Mononuclear cell (primary cell): ENCODE measurements at regions not wholly inside any gene's neighbourhood (a gene's known extent, or its start where the extent isn't known, plus 50 kb on each side); places are given as distances from the start of the nearest gene placed in this dataset.
"Not testable (repeated sequence)": the region's sequence is repeated elsewhere in the genome, so short reads cannot be mapped to it uniquely, and the experiment has no call there.

ENCODE experiments used
- H3K27me3 ChIP-seq: 2 replicates; pipeline ENCODE4 v1.6.0; 2011; ENCODE audit warnings: low read length, control low read depth; ENCODE audit not compliant: insufficient read depth
- H3K4me1 ChIP-seq: 2 replicates; pipeline ENCODE4 v1.5.1; 2011; ENCODE audit warnings: mild to moderate bottlenecking, low read length, control low read depth; ENCODE audit not compliant: insufficient read depth
- H3K4me3 ChIP-seq: 2 replicates; pipeline ENCODE4 v1.5.1; 2011; ENCODE audit warnings: mild to moderate bottlenecking, low read length, moderate library complexity
- H3K9me3 ChIP-seq: 2 replicates; pipeline ENCODE4 v1.5.1; 2011; ENCODE audit warnings: low read depth, mild to moderate bottlenecking, control low read depth, low read length

- H3K4me1 ChIP-seq: no peaks in the 10 kb centered on the region
- no peak overlapping the region for H3K4me3 ChIP-seq
- no peaks in the 10 kb centered on the region for H3K27me3 ChIP-seq
- H3K9me3 ChIP-seq: no peaks in the 10 kb centered on the region
These were observed 76.0 kb downstream of the GADD45G start for GRCh38 chr9:89680547-89681467.

DNA sequence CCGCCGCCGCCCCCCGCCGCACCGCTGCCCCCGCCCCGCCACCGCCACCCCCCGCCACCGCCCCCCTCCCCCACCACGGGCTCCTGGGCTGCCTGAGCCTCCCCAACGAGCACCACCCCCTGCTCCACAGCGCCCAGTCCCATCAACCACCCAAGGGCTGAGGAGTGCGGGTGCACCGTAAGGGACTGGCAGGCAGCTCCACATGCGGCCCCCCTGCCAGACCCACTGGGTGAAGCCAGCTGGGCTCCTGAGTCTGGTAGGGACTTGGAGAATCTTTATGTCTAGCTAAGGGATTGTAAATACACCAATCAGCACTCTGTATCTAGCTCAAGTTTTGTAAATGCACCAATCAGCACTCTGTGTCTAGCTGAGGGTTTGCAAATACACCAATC is 76.7 kb downstream of the GADD45G start:
- not testable (repeated sequence) for H3K9me3 ChIP-seq, H3K4me3 ChIP-seq, H3K4me1 ChIP-seq, H3K27me3 ChIP-seq

DNA sequence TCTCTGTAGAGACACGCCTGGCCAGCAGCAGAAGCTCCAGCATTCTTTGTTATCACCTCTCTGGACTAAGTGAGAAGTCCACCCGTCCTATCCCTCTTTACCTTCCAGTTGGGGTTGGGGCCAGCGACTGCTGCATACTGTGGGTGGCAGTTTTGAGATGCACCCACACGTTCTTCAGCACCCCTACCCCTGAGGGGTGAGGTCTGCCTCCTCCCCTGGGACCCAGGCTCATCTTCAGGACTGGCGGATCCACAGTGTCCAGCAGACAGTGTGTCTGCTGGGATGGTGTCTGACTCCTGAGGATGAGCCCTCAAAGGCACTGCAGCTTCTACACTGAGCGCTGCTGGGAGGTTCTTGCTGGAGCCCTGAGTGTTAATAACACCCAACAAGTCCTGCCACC is 78.8 kb downstream of the GADD45G start:
- Histone ChIP-seq H3K4me3 (no peak overlapping the region), H3K27me3 (no peaks in the 10 kb centered on the region), H3K9me3 (no peaks in the 10 kb centered on the region), H3K4me1 (no peaks in the 10 kb centered on the region)

DNA sequence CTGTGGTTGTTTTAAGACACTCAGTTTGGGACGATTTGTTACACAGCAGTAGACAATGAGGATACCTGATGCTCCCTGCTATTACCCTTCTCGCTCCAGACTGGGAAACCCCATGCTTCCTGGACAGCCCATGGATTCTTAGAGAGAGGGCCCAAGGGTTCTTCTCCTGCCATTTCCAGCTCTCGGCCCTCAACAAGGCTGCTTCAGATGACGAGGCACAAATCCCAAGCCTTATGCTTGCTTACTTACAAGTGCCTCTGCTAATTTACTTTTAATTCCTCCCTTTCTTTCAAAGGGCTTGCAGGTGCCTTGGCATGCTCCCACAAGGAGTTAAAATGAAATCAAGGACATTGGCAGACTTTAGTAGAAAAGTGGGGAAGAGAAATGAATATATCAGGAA is 79.4 kb downstream of the GADD45G start:
- Histone ChIP-seq H3K9me3 (no peaks in the 10 kb centered on the region), H3K4me3 (no peak overlapping the region), H3K4me1 (no peaks in the 10 kb centered on the region), H3K27me3 (no peaks in the 10 kb centered on the region)

GRCh38 chr9:89684912-89685636 is 80.3 kb downstream of the GADD45G start:
- H3K9me3 ChIP-seq: no peaks in the 10 kb centered on the region
- H3K4me1 ChIP-seq: no peaks in the 10 kb centered on the region
- H3K4me3 ChIP-seq: no peak overlapping the region
- H3K27me3 ChIP-seq: no peaks in the 10 kb centered on the region

DNA sequence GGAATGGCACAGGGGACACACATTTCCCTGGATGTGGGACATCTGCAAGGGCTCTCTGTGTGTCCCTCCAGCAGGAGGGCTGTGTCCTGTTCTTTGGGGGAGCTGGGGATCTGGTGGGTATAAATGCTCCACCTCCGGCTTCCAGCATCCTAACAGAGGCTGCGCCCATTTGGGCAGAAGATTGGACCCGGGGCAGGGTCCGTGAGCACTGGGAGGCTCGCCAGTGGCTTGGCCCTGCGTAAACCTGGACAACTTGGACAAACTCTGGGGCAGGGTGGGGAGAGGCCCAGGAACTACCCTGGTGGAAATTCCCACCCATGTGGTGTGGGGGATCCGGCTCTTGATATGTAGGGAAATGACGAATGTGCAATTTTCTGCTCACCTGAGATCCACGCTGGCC is 80.9 kb downstream of the GADD45G start:
- no peaks in the 10 kb centered on the region for H3K27me3 ChIP-seq
- H3K4me3 ChIP-seq: no peak overlapping the region
- H3K4me1 ChIP-seq: no peaks in the 10 kb centered on the region
- no peaks in the 10 kb centered on the region for H3K9me3 ChIP-seq

DNA sequence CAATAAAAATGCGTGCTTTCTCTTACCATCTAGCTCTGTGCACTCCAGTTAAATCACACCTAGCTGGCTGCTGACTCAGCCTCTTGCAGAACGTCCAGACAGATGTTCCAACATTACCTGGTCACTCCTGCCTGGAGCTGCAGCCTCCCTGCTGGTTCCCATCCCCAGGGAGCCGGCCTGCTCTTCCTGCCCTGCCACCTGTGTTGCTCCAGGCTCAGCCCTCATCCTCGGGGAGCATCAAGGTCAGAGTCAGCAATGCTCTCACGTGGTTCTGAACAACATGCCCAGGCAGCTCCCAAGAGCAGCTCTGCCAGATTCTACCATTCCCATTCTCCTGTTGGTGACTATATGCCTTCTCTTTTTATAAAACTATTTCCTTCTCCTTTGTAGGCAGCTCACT is 81.3 kb downstream of the GADD45G start:
- Histone ChIP-seq H3K27me3 (no peaks in the 10 kb centered on the region), H3K4me3 (no peak overlapping the region), H3K9me3 (no peaks in the 10 kb centered on the region), H3K4me1 (no peaks in the 10 kb centered on the region)

GRCh38 chr9:89686621-89687020 is 81.8 kb downstream of the GADD45G start:
- Histone ChIP-seq H3K27me3 (no peaks in the 10 kb centered on the region), H3K4me1 (no peaks in the 10 kb centered on the region), H3K9me3 (no peaks in the 10 kb centered on the region), H3K4me3 (no peak overlapping the region)

GRCh38 chr9:89687188-89687587 is 82.4 kb downstream of the GADD45G start:
- Histone ChIP-seq H3K9me3 (no peaks in the 10 kb centered on the region), H3K4me1 (no peaks in the 10 kb centered on the region), H3K27me3 (no peaks in the 10 kb centered on the region), H3K4me3 (no peak overlapping the region)

DNA sequence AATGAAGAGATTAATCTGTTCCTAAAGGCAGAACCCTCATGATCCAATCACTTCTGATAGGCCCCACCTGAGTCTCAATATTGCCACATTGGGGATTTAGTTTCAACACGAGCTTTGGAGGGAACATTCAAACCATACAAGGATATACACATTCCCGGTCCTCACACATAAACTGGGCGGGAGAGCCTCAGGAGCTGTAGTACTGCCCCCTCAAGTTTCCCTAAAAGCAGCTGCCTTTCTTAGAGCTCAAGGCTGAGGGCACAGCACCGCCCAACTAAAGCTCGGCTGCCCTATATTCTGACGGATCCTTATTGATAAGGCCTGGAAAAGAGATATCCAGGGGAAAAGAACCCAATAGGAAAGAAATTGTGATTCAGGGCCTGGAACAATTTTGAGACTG is 83.0 kb downstream of the GADD45G start:
- H3K4me3 ChIP-seq: no peak overlapping the region
- no peaks in the 10 kb centered on the region for H3K27me3 ChIP-seq
- no peaks in the 10 kb centered on the region for H3K9me3 ChIP-seq
- H3K4me1 ChIP-seq: no peaks in the 10 kb centered on the region

- H3K4me3 ChIP-seq, H3K9me3 ChIP-seq, H3K4me1 ChIP-seq, H3K27me3 ChIP-seq: not testable (repeated sequence)
These were observed 84.5 kb downstream of the GADD45G start for GRCh38 chr9:89689321-89689720.

DNA sequence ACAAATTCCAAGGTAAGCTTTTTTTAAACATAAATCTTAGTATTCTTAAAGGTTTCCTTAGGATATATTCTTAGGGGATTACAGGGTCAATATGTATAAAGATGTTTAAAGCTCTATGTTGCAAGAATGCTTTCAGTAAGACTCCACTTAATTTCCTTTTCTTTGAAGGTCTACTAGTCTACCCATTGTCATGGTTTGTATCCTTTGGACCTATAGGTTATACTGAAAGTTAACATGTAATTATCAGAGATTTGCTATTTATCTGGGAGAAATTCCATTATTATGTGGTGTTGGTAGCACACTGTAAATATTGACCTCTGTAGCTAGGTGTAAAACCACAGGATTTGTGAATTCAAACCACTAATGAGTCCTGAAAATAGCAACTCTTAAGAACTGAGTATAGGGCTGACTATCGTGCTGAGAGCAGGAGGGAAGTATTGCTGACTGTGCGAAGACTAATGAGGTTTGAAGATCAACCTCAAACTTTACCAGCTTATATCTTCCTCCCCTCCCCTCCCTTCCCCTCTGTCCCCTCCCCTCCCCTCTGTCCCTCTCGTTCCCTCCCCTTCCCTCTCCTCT is 85.6 kb downstream of the GADD45G start:
- Histone ChIP-seq H3K27me3 (no peaks in the 10 kb centered on the region), H3K9me3 (no peaks in the 10 kb centered on the region), H3K4me1 (no peaks in the 10 kb centered on the region), H3K4me3 (no peak overlapping the region)

DNA sequence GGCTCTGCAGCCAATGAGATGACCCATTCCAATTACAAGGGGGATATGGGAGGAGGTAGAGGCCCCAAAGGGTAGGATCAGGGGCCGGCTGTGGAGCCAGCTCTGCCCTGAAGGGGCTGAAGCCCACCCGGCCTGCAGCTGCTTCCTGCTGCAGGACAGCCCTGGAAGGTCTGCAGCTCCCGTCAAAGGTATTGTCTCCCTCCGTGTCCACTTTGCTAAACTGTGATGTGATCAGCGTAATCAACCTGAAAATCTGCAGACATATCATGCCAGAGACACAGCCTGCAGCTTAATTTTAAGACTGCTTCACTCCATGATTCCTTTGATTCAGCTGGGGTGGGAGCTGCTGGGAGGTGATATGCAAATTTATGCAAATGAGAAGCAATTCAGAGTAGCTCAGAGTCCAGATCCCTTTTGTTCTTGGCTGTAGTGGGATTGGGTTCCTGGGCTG is 90.7 kb downstream of the GADD45G start:
- Histone ChIP-seq H3K4me1 (no peaks in the 10 kb centered on the region), H3K27me3 (no peaks in the 10 kb centered on the region), H3K4me3 (no peak overlapping the region), H3K9me3 (no peaks in the 10 kb centered on the region)

DNA sequence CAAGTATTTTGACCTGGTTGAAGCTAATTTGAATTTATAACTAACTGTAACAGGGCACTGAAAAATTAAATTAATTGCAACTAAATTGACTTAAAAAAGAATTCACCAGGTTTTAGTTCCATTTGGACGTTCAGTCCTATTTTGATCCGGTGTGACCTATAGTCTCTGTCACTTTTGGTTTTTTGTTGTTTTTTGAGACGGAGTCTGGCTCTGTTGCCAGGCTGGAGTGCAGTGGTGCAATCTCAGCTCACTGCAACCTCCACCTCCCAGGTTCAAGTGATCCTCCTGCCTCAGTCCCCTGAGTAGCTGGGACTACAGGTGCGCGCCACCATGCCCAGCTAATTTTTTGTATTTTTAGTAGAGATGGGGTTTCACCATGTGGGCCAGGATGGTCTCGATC is 91.2 kb downstream of the GADD45G start:
- not testable (repeated sequence) for H3K27me3 ChIP-seq, H3K4me1 ChIP-seq, H3K9me3 ChIP-seq, H3K4me3 ChIP-seq

GRCh38 chr9:89696780-89697179 is 92.0 kb downstream of the GADD45G start:
- Histone ChIP-seq H3K27me3 (no peaks in the 10 kb centered on the region), H3K9me3 (no peaks in the 10 kb centered on the region), H3K4me3 (no peak overlapping the region), H3K4me1 (peaks cover 9% of the 10 kb centered on the region)
